COLO829 (cell line): ENCODE measurements at regions not wholly inside any gene's neighbourhood (a gene's known extent, or its start where the extent isn't known, plus 50 kb on each side); places are given as distances from the start of the nearest gene placed in this dataset.

Experiments
- DNase-seq: peaks from one replicate; pipeline ENCODE4 v3.0.0; 2012; ENCODE audit warnings: low spot score

GRCh38 chr11:128039140-128040021, 548.0 kb downstream of the ETS1 start:
- DNase-seq: no peak

GRCh38 chr11:128036556-128037093, 550.7 kb downstream of the ETS1 start:
- no peak for DNase-seq

DNA sequence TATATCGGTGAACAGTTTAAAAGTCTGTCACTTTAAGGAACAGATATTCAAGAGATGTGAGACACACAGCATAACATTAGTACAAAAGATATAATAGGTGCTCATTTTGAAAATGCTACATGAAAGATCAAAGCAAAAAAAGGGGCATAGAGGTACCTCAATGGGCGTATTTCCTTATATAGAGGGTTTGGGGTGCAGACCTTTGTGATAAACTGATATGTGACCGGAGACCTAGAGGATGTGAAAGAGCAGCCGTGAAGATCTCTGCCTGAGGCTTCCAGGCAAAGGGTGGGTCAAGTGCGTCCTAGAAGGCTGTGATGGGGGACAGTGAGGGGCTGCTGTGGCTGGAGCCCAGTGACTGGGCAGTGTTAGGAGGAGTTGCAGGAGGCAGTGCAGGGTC, 551.4 kb downstream of the ETS1 start:
- DNase-seq: no peak

GRCh38 chr11:128031538-128032134, 555.7 kb downstream of the ETS1 start:
- peak; percentile 66 for DNase-seq

- no peak for DNase-seq
Measured at GRCh38 chr11:128029219-128029722, 558.1 kb downstream of the ETS1 start.

- DNase-seq: peak; percentile 86
Measured at GRCh38 chr11:128026596-128026995, 560.8 kb downstream of the ETS1 start.

DNA sequence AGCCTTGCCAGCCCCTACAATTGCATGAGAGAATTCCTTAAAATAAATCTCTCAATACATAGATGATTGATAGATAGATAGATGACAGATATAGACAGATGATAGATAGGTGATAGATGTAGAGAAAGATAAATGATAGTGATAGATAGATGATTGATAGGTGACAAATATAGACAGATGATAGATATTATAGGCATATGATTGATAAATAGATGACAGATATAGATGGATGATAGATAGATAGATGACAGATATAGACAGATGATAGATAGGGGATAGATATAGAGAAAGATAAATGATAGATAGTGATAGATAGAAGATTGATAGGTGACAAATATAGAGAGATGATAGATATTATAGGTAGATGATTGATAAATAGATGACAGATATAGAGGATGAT, 564.6 kb downstream of the ETS1 start:
- DNase-seq: no peak

GRCh38 chr11:128022007-128022368, 565.4 kb downstream of the ETS1 start:
- DNase-seq: no peak

DNA sequence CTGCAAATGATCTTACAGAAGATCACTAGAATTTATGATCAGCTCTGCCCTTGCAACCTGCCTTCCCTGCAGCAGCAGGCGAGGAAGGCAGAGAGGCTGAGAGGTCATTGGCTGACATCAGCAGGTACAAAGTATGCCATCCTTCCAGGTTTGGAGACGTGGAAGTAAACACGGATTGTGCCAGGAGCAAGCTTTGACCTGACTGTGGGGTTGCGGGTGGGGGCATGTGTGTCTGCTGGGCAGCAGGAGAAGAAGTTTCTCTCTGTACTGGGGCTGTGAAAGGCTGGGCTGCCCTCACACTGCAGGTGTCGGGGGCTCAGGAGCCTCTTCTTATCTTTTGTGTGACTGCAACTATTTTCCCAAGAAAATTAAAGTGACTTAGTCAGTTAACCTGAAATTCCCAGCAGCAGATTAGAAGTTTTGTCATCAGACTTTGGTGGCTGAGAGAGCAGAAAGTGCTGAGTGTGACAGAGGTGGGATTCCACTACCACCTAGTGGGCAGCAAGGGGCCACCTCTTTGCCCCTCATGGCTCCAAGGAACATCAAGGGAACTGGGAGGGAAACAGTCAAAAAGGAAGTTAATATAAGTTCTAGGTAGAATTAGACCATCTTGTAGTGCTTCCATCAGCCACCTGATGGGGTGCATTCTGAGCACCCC, 565.9 kb downstream of the ETS1 start:
- DNase-seq: peak; percentile 35

DNA sequence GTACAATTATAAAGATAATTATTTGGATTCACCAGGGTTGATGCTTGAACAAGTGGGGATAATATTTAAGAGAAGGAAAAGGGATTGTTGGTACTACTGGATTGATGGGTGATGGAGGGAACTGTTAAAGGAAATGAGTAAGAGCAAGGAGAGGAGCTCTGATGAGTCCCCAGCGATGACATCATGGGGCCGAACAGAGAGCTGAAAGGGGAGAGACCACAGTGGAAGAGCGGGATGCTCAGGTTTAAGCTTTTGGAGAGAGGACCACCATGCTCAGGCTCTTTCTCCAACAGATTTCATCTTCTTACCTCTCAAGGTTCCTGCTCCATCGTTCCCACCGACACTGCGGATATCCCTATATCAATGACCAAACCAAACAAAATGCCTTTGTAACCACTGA, 568.7 kb downstream of the ETS1 start:
- no peak for DNase-seq

DNA sequence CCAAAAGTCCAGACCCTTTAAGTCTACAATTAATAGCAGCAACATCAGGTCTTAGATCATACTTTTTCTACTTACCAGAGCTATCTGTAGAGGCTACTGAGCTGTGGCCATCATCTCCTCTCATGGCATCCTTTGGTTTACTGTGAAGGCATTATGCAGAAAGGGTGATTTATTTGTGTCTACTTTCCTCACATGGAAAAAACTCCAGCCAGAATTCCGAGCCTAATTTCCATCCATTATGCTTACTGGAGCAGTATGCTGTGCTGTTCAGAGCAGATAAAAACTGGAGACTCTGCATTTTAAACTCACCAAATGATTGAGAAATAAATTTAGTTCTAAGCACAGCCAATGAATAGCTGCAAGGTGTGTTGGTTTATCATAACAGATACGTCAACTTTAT, 581.8 kb downstream of the ETS1 start:
- DNase-seq: no peak

- DNase-seq: peak; percentile 50
Measured at GRCh38 chr11:127998421-127998820, 588.9 kb downstream of the ETS1 start.

DNA sequence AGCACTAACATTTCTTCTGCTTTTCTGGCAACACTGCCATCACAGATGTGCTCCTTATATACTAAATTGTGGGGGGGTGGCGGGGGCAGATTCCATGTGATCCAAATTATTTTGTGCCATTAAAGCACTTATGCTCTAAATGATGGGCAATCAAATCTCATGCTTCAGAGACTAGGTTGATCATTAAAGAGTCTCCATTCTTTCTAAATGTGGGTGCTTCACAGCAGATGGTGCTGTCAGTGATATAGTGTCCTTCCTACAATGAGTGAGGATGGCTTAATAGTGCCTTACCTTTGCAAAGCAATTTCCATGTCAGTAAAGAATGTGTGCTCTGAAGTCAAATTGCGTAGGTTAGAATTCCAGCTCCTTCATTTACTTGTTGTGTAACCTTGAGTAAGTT, 589.8 kb downstream of the ETS1 start:
- no peak for DNase-seq

GRCh38 chr11:127996825-127997224, 590.5 kb downstream of the ETS1 start:
- no peak for DNase-seq

DNA sequence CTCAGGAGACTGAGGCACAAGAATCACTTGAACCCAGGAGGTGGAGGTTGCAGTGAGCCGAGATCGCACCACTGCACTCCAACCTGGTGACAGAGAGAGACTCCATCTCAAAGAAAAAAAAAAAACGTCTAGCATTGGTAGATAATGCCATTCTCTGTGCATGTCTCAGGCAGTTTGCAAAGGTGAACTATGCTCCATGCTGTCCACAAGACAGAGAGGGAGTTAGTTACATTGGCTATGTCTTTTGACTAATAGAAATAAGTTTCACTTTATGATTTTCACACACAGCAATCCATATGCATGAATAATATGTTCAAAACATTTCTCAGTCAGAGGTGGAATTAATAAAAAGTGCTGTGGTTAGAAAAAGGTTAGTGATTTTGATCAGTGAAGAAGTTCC, 591.4 kb downstream of the ETS1 start:
- no peak for DNase-seq

GRCh38 chr11:127994736-127995135, 592.6 kb downstream of the ETS1 start:
- DNase-seq: peak; percentile 24

- DNase-seq: no peak
Measured at GRCh38 chr11:127993788-127994187, 593.6 kb downstream of the ETS1 start.

- DNase-seq: no peak
Measured at GRCh38 chr11:127993281-127993680, 594.1 kb downstream of the ETS1 start.

GRCh38 chr11:127986073-127986472, 601.3 kb downstream of the ETS1 start:
- DNase-seq: no peak

DNA sequence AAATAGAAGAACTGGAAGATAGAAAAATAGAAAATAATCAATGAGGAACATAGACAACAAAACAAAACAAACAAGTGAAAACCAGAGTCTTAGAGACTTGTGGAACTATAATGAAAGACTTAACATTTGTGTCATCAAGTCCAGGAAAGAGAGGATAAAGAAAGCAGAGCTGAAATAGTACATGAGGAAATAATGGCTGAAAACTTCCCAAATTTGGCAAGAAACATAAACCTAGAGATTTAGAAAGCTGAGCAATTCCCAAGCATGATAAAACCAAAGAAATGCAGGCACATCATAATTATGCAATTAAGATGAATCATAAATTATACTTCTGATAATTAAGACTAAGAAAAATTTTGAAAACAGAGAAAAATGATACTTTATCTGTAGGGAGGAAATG, 614.5 kb downstream of the ETS1 start:
- no peak for DNase-seq

- no peak for DNase-seq
Measured at GRCh38 chr11:127971448-127971847, 615.9 kb downstream of the ETS1 start.

- DNase-seq: no peak
Measured at GRCh38 chr11:127966821-127967220, 620.5 kb downstream of the ETS1 start.
